ENCODE measurements at regions not wholly inside any gene's neighbourhood (a gene's known extent, or its start where the extent isn't known, plus 50 kb on each side); places are given as distances from the start of the nearest gene placed in this dataset.
"Not testable (repeated sequence)": the region's sequence is repeated elsewhere in the genome, so short reads cannot be mapped to it uniquely, and the experiment has no call there.

DNA sequence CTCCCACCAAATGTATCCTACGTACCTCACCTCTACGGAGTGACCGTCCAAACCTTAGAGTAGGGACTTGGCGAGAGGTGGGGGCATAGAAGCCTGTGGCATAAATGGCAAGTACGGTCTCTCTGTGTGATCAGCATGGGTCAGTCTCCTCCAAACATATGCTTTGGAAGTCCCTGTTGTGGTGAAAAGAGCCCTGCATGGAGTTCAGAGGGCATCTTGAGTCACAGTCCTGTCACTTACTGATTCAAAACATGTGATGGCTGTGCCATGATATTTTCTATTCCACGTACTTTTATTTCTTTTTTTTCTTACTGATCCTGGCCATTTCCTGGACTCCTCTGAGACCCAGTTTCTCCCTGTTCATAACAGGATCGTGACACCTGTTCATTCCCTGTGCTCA is 67.5 kb upstream of the CEP85L start:
- DNase-seq = no peak

- DNase-seq = no peak
Measured at GRCh38 chr6:118718297-118718696, 66.9 kb upstream of the CEP85L start.

GRCh38 chr6:118717106-118717505 is 65.7 kb upstream of the CEP85L start:
- DNase-seq = no peak

DNA sequence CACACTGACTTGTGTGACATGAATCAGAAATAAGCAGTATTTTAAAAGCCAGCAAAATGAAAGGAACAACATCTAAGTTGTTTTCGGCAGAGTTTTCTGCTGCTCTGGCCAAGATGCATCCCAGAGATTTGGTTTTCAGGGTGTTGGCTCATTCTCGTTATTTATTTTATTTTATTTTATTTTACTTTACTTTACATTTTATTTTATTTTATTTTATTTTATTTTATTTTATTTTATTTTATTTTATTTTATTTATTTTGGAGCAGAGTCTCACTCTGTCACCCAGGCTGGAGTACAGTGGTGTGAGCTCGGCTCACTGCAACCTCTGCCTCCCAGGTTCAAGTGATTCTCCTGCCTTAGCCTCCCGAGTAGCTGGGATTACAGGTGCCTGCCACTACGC is 64.5 kb upstream of the CEP85L start:
- not testable (repeated sequence) for DNase-seq

DNA sequence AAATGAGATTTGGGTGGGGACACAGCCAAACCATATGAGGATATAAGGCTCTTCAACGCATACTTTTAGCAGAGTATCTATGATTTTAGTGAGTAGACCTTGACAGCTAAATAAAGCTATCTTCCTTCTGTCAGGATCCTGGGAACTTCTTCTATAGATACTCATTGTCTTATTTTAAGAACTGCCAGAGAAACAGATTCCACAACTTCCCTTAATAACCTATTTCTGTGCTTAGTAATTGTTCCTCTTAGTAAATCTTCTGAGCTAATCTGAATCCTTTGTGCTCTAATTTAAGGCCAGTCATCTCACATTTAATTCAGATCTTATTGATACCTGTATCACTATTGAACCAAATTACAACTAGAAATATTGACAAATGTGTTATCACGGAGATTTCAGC is 64.0 kb upstream of the CEP85L start:
- no peak for DNase-seq

DNA sequence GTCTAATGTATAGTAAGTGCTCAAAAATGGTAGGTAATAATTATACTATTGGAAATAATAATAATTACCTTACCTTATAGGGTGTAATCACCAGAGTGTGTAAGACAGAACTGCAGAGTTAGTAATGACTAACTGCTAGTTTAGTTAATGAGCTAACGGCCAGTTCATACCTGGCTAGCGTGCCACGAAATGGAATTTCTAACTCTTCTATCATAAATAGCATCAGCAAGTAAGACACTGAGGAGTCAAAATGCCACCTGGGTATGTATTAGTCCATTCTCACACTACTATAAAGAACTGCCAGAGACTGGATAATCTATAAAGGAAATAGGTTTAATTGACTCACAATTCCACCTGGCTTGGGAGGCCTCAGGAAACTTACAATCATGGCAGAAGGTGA is 63.4 kb upstream of the CEP85L start:
- DNase-seq = no peak

DNA sequence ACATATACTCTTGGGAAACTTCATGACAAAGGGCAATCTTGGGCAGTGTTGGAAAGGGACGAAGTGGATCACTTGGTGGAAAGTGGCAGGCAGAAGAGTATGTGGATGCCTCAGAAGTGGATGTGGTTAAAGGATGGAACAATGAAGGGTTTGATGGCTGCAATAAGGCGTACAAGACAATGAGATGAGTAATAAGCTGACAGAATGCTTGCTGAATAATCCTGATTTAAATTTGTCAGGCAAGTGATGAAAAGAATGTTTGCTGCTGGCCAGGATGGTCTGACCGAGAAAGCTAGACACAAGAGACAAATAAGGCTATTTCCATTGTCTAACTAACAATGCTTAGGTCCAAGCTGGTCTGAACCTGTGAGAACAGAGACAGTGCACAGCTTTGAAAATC is 61.6 kb upstream of the CEP85L start:
- DNase-seq = no peak

DNA sequence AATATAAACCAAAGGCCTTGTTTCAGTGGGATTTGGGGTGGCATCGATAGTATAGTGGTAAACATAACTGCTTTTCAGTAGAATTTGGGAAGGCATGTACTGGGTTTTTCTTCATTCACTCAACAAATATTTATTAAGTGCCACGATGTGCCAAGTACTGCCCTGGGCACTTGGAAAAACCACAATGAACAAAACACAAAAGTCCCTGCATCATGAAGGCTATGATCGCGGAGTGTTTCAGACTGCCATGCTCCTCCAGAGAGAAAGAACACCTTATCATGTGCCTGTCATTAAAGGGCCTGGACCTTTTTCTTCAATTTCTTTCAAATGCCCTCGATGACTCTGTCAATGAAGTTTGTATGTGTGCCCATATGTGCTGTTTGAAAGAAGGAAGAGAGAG is 59.2 kb upstream of the CEP85L start:
- DNase-seq = no peak

DNA sequence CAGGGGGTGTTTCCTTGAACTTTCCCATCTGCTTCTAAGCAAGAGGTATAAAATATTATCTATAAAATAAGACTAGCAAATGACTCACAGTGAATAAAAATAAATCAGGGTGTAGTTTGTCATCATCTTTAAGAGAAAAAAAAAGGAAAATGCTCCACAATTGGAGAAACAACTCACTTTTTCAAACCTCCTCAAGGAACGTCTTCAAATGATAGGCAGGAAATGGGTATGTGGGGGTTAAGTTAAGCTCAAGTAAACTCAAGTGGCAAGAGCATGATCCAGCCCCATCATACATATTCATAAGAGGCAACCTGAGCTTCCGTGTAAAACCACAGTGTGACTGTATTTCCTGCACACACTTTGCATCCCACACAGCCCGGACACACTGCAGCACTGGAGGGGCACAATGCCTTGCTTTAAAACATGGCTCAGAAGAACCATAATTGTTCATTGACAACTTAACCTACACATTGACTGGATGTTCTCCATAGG is 58.5 kb upstream of the CEP85L start:
- peak; percentile 85 for DNase-seq

DNA sequence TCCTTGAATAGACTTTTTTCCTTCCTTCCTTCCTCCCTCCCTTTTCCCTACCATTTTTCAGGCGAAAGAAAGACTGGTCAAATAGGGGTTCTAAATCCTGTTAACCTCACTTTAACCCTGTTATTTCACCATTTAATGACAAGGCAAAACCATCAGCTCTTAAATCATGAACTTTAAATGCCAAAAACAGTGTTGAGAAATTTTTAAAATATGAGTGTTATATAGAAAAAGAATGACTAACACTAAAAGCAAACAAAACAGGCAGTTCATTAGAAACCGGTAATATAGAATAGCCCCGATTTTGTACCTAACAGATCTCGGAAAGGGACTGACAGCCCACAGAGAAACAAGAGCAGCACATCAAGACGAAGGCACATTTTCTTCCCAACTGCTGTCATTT is 57.4 kb upstream of the CEP85L start:
- DNase-seq = no peak

DNA sequence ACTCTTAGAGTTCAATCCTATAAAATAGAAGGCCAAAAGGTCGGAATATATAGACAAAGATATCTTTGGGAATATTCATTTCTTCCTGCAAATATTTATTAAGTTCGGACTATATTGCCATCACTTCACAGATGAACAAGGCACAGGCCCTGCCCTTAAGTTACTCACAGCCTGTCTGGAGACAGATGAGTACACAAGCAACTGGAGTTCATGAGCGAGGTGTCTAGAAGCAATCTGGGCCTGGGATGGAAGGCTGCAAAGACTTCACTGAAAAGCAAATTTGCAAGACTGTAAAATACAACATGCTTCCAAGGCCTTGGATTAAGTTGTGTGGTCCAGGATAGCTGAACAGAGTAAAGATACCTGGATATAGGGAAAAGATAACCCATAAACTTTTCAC is 56.7 kb upstream of the CEP85L start:
- DNase-seq = peak; percentile 11

DNA sequence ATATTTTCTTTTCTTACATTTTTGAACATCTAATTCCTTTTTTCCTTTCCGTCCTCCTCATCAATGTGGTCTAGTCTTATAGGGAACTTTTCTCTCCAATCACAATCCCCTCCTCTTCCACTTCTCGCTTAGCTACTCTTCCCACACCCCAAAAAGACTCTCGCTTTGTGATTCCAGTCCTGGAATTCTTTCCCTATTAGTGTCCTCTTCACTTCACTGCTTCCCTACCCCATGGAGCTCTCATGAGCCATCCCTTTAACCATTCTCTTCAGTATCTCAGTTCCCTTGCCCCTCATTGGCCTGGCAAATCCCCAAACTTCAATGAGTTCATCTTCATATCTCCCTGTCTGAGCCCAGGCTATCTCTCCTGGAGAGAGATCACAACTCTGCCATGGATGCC is 55.3 kb upstream of the CEP85L start:
- DNase-seq = no peak

DNA sequence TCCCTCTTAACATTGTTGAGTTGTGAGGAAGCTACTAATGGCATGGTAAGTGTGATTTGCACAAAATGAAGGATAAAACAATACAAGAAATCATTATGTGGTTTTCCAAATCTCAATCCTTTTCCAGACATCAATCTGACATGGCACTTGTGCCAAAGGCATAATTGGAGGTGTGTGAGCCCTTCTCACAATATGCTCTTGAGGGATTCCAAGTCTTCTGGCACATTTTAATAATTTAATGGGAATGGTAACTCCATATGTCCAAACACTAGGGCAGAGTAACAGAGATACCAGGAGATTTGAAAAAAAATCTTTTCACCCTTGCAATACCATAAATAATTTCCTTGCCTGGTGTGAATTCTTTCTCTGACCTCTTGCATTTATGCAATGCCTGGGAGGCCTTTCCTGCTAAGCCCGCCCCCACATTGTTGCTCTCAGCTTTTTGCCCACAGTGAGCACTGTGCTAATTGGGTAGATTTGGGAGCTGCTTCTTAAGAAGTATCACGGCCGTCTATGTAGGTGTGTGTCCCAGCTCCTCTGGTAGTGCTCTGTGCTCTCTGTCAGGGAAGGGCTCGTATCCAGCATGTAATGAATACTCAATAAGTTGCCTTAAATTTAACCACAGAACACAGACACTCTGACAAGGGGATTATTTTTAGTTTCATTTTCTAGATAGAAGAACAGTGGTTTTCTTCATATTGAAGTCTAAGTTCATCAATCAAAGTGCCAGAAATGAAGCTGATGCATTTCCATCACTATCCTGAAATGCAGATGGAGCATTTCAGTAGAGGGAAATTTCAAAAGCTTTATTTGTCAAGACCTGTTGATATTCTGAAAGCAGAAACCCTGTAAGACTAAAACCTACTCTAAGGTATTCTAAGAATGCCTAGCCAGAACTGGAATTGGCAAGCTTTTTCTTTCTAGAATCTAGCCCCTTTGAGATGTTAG is 54.4 kb upstream of the CEP85L start:
- DNase-seq = peak; percentile 44

DNA sequence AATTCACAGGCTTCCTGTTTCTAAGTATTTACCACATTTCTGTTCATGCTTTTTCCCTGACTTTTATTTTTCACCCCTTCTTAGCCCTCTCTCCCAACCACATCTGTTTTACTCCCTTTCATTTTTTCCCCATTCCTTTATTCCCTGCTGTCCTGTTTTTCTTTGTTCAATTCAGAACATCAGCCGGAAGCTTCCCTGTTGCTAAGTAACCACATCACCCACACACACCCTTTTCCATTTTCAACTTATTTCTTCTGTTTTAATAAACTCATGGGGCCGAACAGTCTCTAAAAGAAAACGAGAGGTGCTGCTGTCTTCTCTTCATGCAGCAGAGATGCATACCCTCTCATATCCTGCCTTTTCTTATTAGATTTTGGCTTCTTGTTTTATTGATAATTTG is 53.5 kb upstream of the CEP85L start:
- no peak for DNase-seq

- not testable (repeated sequence) for DNase-seq
Measured at GRCh38 chr6:118701260-118701659, 49.9 kb upstream of the CEP85L start.

All from hematopoietic multipotent progenitor cell treated with erythropoietin and hydrocortisone succinate and interleukin-3 and kit ligand, for 4 days (in vitro differentiated cells).